Left lung (tissue), 4 donors: ENCODE measurements at regions not wholly inside any gene's neighbourhood (a gene's known extent, or its start where the extent isn't known, plus 50 kb on each side); places are given as distances from the start of the nearest gene placed in this dataset.

Source experiments
- ATAC-seq: fragments of 200-7000 bp; cut with Tn5 transposase; one replicate; pipeline ENCODE4 v1.9.1; 2020; ENCODE audit warnings: moderate library complexity
- DNase-seq, 4 donors: peaks; one replicate each; pipeline ENCODE4 v3.0.0-alpha.2; 2013 to 2020
- H3K27ac ChIP-seq, 2 donors: fragments of 200-600 bp; sonication (generic) in 1 of 2; one replicate each; pipeline versions ENCODE4 v1.5.0 to v1.8.0; 2020 to 2021
- H3K27me3 ChIP-seq, 2 donors: fragments of 200-600 bp; sonication (generic) in 1 of 2; one replicate each; pipeline versions ENCODE4 v1.5.0 to v1.8.0; 2020 to 2021
- H3K36me3 ChIP-seq, 2 donors: fragments of 200-600 bp; sonication (generic) in 1 of 2; one replicate each; pipeline versions ENCODE4 v1.5.0 to v1.8.0; 2020 to 2021
- H3K4me1 ChIP-seq, 2 donors: fragments of 200-600 bp; one replicate each; pipeline ENCODE4 v1.8.0; 2021
- H3K4me3 ChIP-seq, 2 donors: fragments of 200-600 bp; sonication (generic) in 1 of 2; one replicate each; pipeline versions ENCODE4 v1.5.0 to v1.8.0; 2020 to 2021; ENCODE audit warnings: mild to moderate bottlenecking in 1 of 2
- H3K9me3 ChIP-seq, 2 donors: fragments of 200-600 bp; sonication (generic) in 1 of 2; one replicate each; pipeline versions ENCODE4 v1.5.0 to v1.8.0; 2020 to 2021
- CTCF ChIP-seq, 2 donors: fragments of 200-600 bp; sonication (generic) in 1 of 2; IDR thresholded peaks; one replicate each; pipeline versions ENCODE4 v1.5.0 to v1.8.0; 2021; ENCODE audit warnings: antibody characterized with exemption in 2 of 2
- intact Hi-C, 2 donors: fragments of 100-400 bp; cut with DNase I; formaldehyde crosslinking; loops; one replicate each; pipeline versions ENCODE4 v1.11.2 to v1.14.2; 2022
- donor health status: DM: no; HTN: yes; CAD: no.
- donor health status: DM: no; HTN: no; CAD: no.

GRCh38 chr3:87732294-87732693 is 326.5 kb downstream of the CGGBP1 start:
- Histone ChIP-seq H3K9me3 (no peaks in the 10 kb centered on the region), H3K27ac (no peak overlapping the region), H3K27me3 (no peaks in the 10 kb centered on the region), H3K4me1 (no peaks in the 10 kb centered on the region), H3K4me3 (no peak overlapping the region), H3K36me3 (no peaks in the 10 kb centered on the region)
- intact Hi-C loops: no loop called here
- DNase-seq: no peak
- no peak for TF ChIP-seq CTCF (IDR thresholded peaks at IDR 0.05)
- ATAC-seq: no peak

GRCh38 chr3:87727783-87728182 is 331.0 kb downstream of the CGGBP1 start:
- Histone ChIP-seq H3K27me3 (no peaks in the 10 kb centered on the region), H3K4me1 (no peaks in the 10 kb centered on the region), H3K27ac (no peak overlapping the region), H3K9me3 (no peaks in the 10 kb centered on the region), H3K36me3 (no peaks in the 10 kb centered on the region), H3K4me3 (no peak overlapping the region)
- intact Hi-C loops: no loop called here
- no peak for DNase-seq
- TF ChIP-seq CTCF (IDR thresholded peaks at IDR 0.05): no peak
- no peak for ATAC-seq

GRCh38 chr3:87719060-87719459 is 339.7 kb downstream of the CGGBP1 start:
- intact Hi-C loops: no loop called here
- no peak for DNase-seq
- Histone ChIP-seq H3K4me3 (no peak overlapping the region), H3K27me3 (no peaks in the 10 kb centered on the region), H3K27ac (no peak overlapping the region), H3K4me1 (no peaks in the 10 kb centered on the region), H3K9me3 (no peaks in the 10 kb centered on the region), H3K36me3 (no peaks in the 10 kb centered on the region)
- no peak for ATAC-seq
- no peak for TF ChIP-seq CTCF (IDR thresholded peaks at IDR 0.05)

- H3K27me3 ChIP-seq: no peaks in the 10 kb centered on the region
- DNase-seq: no peak
- no peak overlapping the region for H3K27ac ChIP-seq
- peaks cover 0 to 2% of the 10 kb centered on the region in 2 donors for H3K9me3 ChIP-seq
- H3K36me3 ChIP-seq: no peaks in the 10 kb centered on the region
- no peak for TF ChIP-seq CTCF (IDR thresholded peaks at IDR 0.05)
- no peak overlapping the region for H3K4me3 ChIP-seq
- H3K4me1 ChIP-seq: no peaks in the 10 kb centered on the region
- ATAC-seq: no peak
- intact Hi-C loops: no loop called here
Observed at GRCh38 chr3:87710511-87710910, 348.3 kb downstream of the CGGBP1 start.

- TF ChIP-seq CTCF (IDR thresholded peaks at IDR 0.05): no peak
Observed at GRCh38 chr3:87710028-87710427, 348.8 kb downstream of the CGGBP1 start.

More at GRCh38 chr3:87710028-87710427, 348.8 kb downstream of the CGGBP1 start:
- H3K4me3 ChIP-seq: no peak overlapping the region
- no peak overlapping the region for H3K27ac ChIP-seq
- H3K27me3 ChIP-seq: no peaks in the 10 kb centered on the region
- ATAC-seq (no peak), DNase-seq (no peak)
- intact Hi-C loops: no loop called here
- H3K36me3 ChIP-seq: no peaks in the 10 kb centered on the region
- H3K9me3 ChIP-seq: peaks cover 0 to 2% of the 10 kb centered on the region in 2 donors
- H3K4me1 ChIP-seq: no peaks in the 10 kb centered on the region
